OCI-LY3 (cell line): ENCODE measurements at regions not wholly inside any gene's neighbourhood (a gene's known extent, or its start where the extent isn't known, plus 50 kb on each side); places are given as distances from the start of the nearest gene placed in this dataset.

Experiments
- H2AFZ ChIP-seq: fragments of 200-600, 300-600 bp; shearing (Covaris generic); 2 replicates; pipeline ENCODE4 v1.6.0; 2014; ENCODE audit warnings: antibody characterized with exemption, low read depth, low read length
- H3K27ac ChIP-seq: fragments of 200-600, 300-600 bp; sonication (generic); 2 replicates; pipeline ENCODE4 v1.5.1; 2014; ENCODE audit warnings: mild to moderate bottlenecking, low read length, moderate library complexity, mixed read lengths
- H3K27me3 ChIP-seq: fragments of 200-600, 300-600 bp; sonication (generic); 2 replicates; pipeline ENCODE4 v1.6.1; 2014; ENCODE audit warnings: low read depth, low read length, mixed read lengths
- H3K36me3 ChIP-seq: fragments of 200-600, 300-600 bp; sonication (generic); replicated peaks from 2 replicates; pipeline ENCODE3; 2014; ENCODE audit warnings: low read depth, low read length, mixed read lengths
- H3K4me1 ChIP-seq: fragments of 300-600, 200-600 bp; sonication (generic); 2 replicates; pipeline ENCODE4 v1.6.1; 2014; ENCODE audit warnings: low read length, mixed read lengths
- H3K4me2 ChIP-seq: fragments of 200-600, 300-600 bp; sonication (generic); 2 replicates; pipeline ENCODE4 v1.6.1; 2014; ENCODE audit warnings: low read length, mixed read lengths
- H3K4me3 ChIP-seq: fragments of 300-600, 200-600 bp; sonication (generic); 2 replicates; pipeline ENCODE4 v1.5.1; 2014; ENCODE audit warnings: antibody characterized with exemption, mild to moderate bottlenecking, low read length, moderate library complexity
- H3K79me2 ChIP-seq: fragments of 300-600, 200-600 bp; shearing (Covaris generic); 2 replicates; pipeline ENCODE4 v1.6.1; 2014; ENCODE audit warnings: mild to moderate bottlenecking, low read length, mixed read lengths
- H3K9ac ChIP-seq: fragments of 300-600, 200-600 bp; shearing (Covaris generic); 2 replicates; pipeline ENCODE4 v1.6.0; 2014; ENCODE audit warnings: mild to moderate bottlenecking, low read length, moderate library complexity
- H3K9me3 ChIP-seq: fragments of 200-600, 300-600 bp; shearing (Covaris generic); 2 replicates; pipeline ENCODE4 v1.6.1; 2014; ENCODE audit warnings: low read length, mixed read lengths; ENCODE audit not compliant: insufficient read depth
- H4K20me1 ChIP-seq: fragments of 200-600, 300-600 bp; sonication (generic); 2 replicates; pipeline ENCODE4 v1.6.1; 2016; ENCODE audit warnings: low read length, mixed read lengths; ENCODE audit not compliant: insufficient read depth
- CTCF ChIP-seq: fragments of 200-600, 300-600 bp; sonication (generic); IDR thresholded peaks from 2 replicates; pipeline ENCODE4 v1.5.1; 2014; ENCODE audit warnings: antibody characterized with exemption, low read length, low read depth
- EZH2phosphoT487 ChIP-seq: fragments of 200-600 bp; shearing (Covaris generic); IDR thresholded peaks from 2 replicates; pipeline ENCODE4 v1.6.1; 2018; ENCODE audit warnings: antibody characterized with exemption, mixed run types, low read depth

GRCh38 chr10:7102084-7102483 lies 308.8 kb downstream of the SFMBT2 start:
- Histone ChIP-seq H3K4me1 (no peaks in the 10 kb centered on the region), H3K36me3 (no peaks in the 10 kb centered on the region), H3K27ac (no peak overlapping the region), H4K20me1 (no peaks in the 10 kb centered on the region), H3K79me2 (no peaks in the 10 kb centered on the region), H3K4me2 (no peak overlapping the region), H2AFZ (no peak overlapping the region), H3K27me3 (no peaks in the 10 kb centered on the region), H3K4me3 (no peak overlapping the region), H3K9me3 (no peaks in the 10 kb centered on the region), H3K9ac (no peak overlapping the region)
- no peak for TF ChIP-seq CTCF
- TF ChIP-seq EZH2phosphoT487 = no peak

GRCh38 chr10:7101451-7101850 lies 309.4 kb downstream of the SFMBT2 start:
- Histone ChIP-seq H2AFZ (no peak overlapping the region), H3K9me3 (no peaks in the 10 kb centered on the region), H3K79me2 (no peaks in the 10 kb centered on the region), H3K36me3 (no peaks in the 10 kb centered on the region), H3K9ac (no peak overlapping the region), H4K20me1 (no peaks in the 10 kb centered on the region), H3K4me1 (no peaks in the 10 kb centered on the region), H3K27me3 (no peaks in the 10 kb centered on the region), H3K4me2 (no peak overlapping the region), H3K4me3 (no peak overlapping the region), H3K27ac (no peak overlapping the region)
- no peak for TF ChIP-seq CTCF
- no peak for TF ChIP-seq EZH2phosphoT487

- Histone ChIP-seq H3K4me3 (no peak overlapping the region), H3K4me1 (no peaks in the 10 kb centered on the region), H3K9me3 (no peaks in the 10 kb centered on the region), H3K27me3 (no peaks in the 10 kb centered on the region), H2AFZ (no peak overlapping the region), H3K4me2 (no peak overlapping the region), H3K36me3 (no peaks in the 10 kb centered on the region), H3K9ac (no peak overlapping the region), H4K20me1 (no peaks in the 10 kb centered on the region), H3K27ac (no peak overlapping the region), H3K79me2 (no peaks in the 10 kb centered on the region)
- TF ChIP-seq EZH2phosphoT487 (no peak), CTCF (no peak)
These were observed 310.7 kb downstream of the SFMBT2 start for GRCh38 chr10:7100032-7100702.

GRCh38 chr10:7098160-7098762 lies 312.6 kb downstream of the SFMBT2 start:
- H4K20me1 ChIP-seq = no peaks in the 10 kb centered on the region
- no peaks in the 10 kb centered on the region for H3K79me2 ChIP-seq
- no peaks in the 10 kb centered on the region for H3K9me3 ChIP-seq
- H2AFZ ChIP-seq = no peak overlapping the region
- no peak overlapping the region for H3K27ac ChIP-seq
- H3K4me3 ChIP-seq = no peak overlapping the region
- no peak overlapping the region for H3K9ac ChIP-seq
- TF ChIP-seq EZH2phosphoT487 (no peak), CTCF (no peak)
- H3K4me2 ChIP-seq = no peak overlapping the region
- H3K27me3 ChIP-seq = no peaks in the 10 kb centered on the region
- H3K4me1 ChIP-seq = no peaks in the 10 kb centered on the region
- no peaks in the 10 kb centered on the region for H3K36me3 ChIP-seq
